Fibroblast of lung (primary cell): ENCODE measurements at regions not wholly inside any gene's neighbourhood (a gene's known extent, or its start where the extent isn't known, plus 50 kb on each side); places are given as distances from the start of the nearest gene placed in this dataset.

Source experiments
- DNase-seq, 2 donors: peaks; one replicate each; pipeline versions ENCODE4 v3.0.0 to v3.0.0-alpha.2; 2010; ENCODE audit warnings: low read depth in 2 of 2
- H2AFZ ChIP-seq: 2 replicates; pipeline ENCODE4 v1.5.1; 2012; ENCODE audit warnings: low read length, control low read depth, inconsistent platforms
- H3K27ac ChIP-seq: 2 replicates; pipeline ENCODE4 v1.5.1; 2011; ENCODE audit warnings: low read length, control low read depth; ENCODE audit not compliant: insufficient read depth
- H3K27me3 ChIP-seq: 2 replicates; pipeline ENCODE4 v1.5.1; 2011; ENCODE audit warnings: mild to moderate bottlenecking, low read length; ENCODE audit not compliant: control insufficient read depth, insufficient read depth
- H3K36me3 ChIP-seq: 2 replicates; pipeline ENCODE4 v1.5.1; 2011; ENCODE audit warnings: low read length; ENCODE audit not compliant: control insufficient read depth, insufficient read depth
- H3K4me1 ChIP-seq: 2 replicates; pipeline ENCODE4 v1.5.1; 2011; ENCODE audit warnings: low read length; ENCODE audit not compliant: control insufficient read depth, insufficient read depth; ENCODE audit errors: extremely low read depth
- H3K4me2 ChIP-seq: 2 replicates; pipeline ENCODE4 v1.5.1; 2011; ENCODE audit warnings: low read length, control low read depth; ENCODE audit not compliant: insufficient read depth; ENCODE audit errors: extremely low read depth
- H3K4me3 ChIP-seq, 4 experiments: fragments of 200-600 bp in 1 of 4; sonication (generic) in 1 of 4; replicated peaks in 1 of 4; 2 replicates each; pipeline ENCODE4 v1.5.1; 2011 to 2016; ENCODE audit warnings: low read length in 4 of 4, low read depth in 3 of 4, mild to moderate bottlenecking in 3 of 4, control low read depth in 2 of 4, inconsistent platforms in 1 of 4, mixed read lengths in 1 of 4; ENCODE audit not compliant: insufficient read depth in 1 of 4; ENCODE audit errors: control extremely low read depth in 1 of 4
- H3K79me2 ChIP-seq: 2 replicates; pipeline ENCODE4 v1.5.1; 2012; ENCODE audit warnings: mild to moderate bottlenecking, low read length, inconsistent platforms; ENCODE audit not compliant: control insufficient read depth, insufficient read depth
- H3K9ac ChIP-seq: 2 replicates; pipeline ENCODE4 v1.5.1; 2011; ENCODE audit warnings: mild to moderate bottlenecking, low read length, control low read depth; ENCODE audit not compliant: insufficient read depth
- H3K9me3 ChIP-seq: 2 replicates; pipeline ENCODE4 v1.5.1; 2012; ENCODE audit warnings: low read depth, low read length; ENCODE audit not compliant: control insufficient read depth, insufficient read depth
- H4K20me1 ChIP-seq: 2 replicates; pipeline ENCODE4 v1.5.1; 2011; ENCODE audit warnings: low read length; ENCODE audit not compliant: control insufficient read depth, insufficient read depth; ENCODE audit errors: extremely low read depth
- CTCF ChIP-seq, 2 donors: IDR thresholded peaks in 1 of 2; conservative IDR thresholded peaks in 1 of 2; 1 replicate in 1 of 2; 2 replicates in 1 of 2; pipeline ENCODE4 v1.5.1; 2011 to 2012; ENCODE audit warnings: low read length in 2 of 2, control low read depth in 1 of 2, inconsistent platforms in 1 of 2, low read depth in 1 of 2, mild to moderate bottlenecking in 1 of 2
- EZH2 ChIP-seq: IDR thresholded peaks from 2 replicates; pipeline ENCODE4 v1.5.1; 2012; ENCODE audit warnings: low read length, control low read depth, mild to moderate bottlenecking; ENCODE audit errors: missing control alignments

DNA sequence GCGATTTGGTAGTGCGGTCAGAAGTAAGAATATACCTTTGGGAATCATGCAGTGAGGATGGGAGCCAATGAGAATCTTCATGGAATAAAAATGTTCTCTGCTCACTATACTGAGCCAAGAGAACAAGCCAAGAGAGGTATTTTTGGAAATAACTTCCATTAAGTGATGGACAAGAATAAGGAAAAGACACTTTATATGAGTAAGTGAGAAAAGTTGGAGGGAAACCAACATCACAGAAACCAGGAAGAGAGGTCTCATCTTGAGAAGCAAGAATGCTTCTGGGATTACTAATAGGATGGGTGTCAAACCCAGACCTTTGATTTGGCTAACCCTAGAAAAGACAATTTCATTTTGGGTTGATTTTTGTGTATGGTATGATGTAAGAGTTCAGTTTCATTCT lies 181.2 kb upstream of the JAG1 start:
- TF ChIP-seq EZH2 (no peak), CTCF (conservative IDR thresholded peaks at IDR 0.05 in 1 of 2, IDR thresholded peaks at IDR 0.05 in 1 of 2; ENCODE audit: low read depth in 1 of 2, low read length in 2 of 2) (no peak)

GRCh38 chr20:10855778-10856177 lies 182.0 kb upstream of the JAG1 start:
- Histone ChIP-seq H3K9me3 (no peaks in the 10 kb centered on the region), H3K27me3 (no peaks in the 10 kb centered on the region), H3K79me2 (no peaks in the 10 kb centered on the region), H2AFZ (no peak overlapping the region), H3K9ac (no peak overlapping the region), H3K4me2 (no peak overlapping the region), H3K4me3 (no peak overlapping the region), H3K36me3 (no peaks in the 10 kb centered on the region), H3K27ac (no peak overlapping the region), H4K20me1 (no peaks in the 10 kb centered on the region), H3K4me1 (no peaks in the 10 kb centered on the region)
- DNase-seq: no peak
- TF ChIP-seq EZH2: no peak
- no peak for TF ChIP-seq CTCF (conservative IDR thresholded peaks at IDR 0.05 in 1 of 2, IDR thresholded peaks at IDR 0.05 in 1 of 2; ENCODE audit: low read depth in 1 of 2, low read length in 2 of 2)

More for the DNA sequence above, 181.2 kb upstream of the JAG1 start:
- Histone ChIP-seq H3K79me2 (no peaks in the 10 kb centered on the region), H3K4me1 (no peaks in the 10 kb centered on the region), H4K20me1 (no peaks in the 10 kb centered on the region), H3K36me3 (no peaks in the 10 kb centered on the region), H2AFZ (no peak overlapping the region), H3K4me3 (no peak overlapping the region), H3K9me3 (no peaks in the 10 kb centered on the region), H3K27me3 (no peaks in the 10 kb centered on the region), H3K9ac (no peak overlapping the region), H3K4me2 (no peak overlapping the region), H3K27ac (no peak overlapping the region)
- DNase-seq: peak in 1 of 2 donors; percentile 66

- H3K4me1 ChIP-seq: no peaks in the 10 kb centered on the region
- no peak overlapping the region for H3K9ac ChIP-seq
- no peaks in the 10 kb centered on the region for H4K20me1 ChIP-seq
- H3K79me2 ChIP-seq: no peaks in the 10 kb centered on the region
- H3K4me3 ChIP-seq: no peak overlapping the region
- no peaks in the 10 kb centered on the region for H3K27me3 ChIP-seq
- DNase-seq: peak in 1 of 2 donors; percentile 26
- no peak overlapping the region for H3K27ac ChIP-seq
- H2AFZ ChIP-seq: no peak overlapping the region
- TF ChIP-seq CTCF (conservative IDR thresholded peaks at IDR 0.05 in 1 of 2, IDR thresholded peaks at IDR 0.05 in 1 of 2; ENCODE audit: low read depth in 1 of 2, low read length in 2 of 2): no peak
- TF ChIP-seq EZH2: no peak
- H3K9me3 ChIP-seq: no peaks in the 10 kb centered on the region
- H3K4me2 ChIP-seq: no peak overlapping the region
- H3K36me3 ChIP-seq: no peaks in the 10 kb centered on the region
Measured at GRCh38 chr20:10856237-10857015, 182.6 kb upstream of the JAG1 start.
